WI38 (cell line): ENCODE measurements at regions not wholly inside any gene's neighbourhood (a gene's known extent, or its start where the extent isn't known, plus 50 kb on each side); places are given as distances from the start of the nearest gene placed in this dataset.
"Not testable (repeated sequence)": the region's sequence is repeated elsewhere in the genome, so short reads cannot be mapped to it uniquely, and the experiment has no call there.

ENCODE experiments used
- H3K4me3 ChIP-seq: 2 replicates; pipeline ENCODE4 v1.5.1; 2011; ENCODE audit warnings: low read depth, mild to moderate bottlenecking, control low read depth, low read length
- CTCF ChIP-seq: IDR thresholded peaks from 2 replicates; pipeline ENCODE4 v1.5.1; 2012; ENCODE audit warnings: low read depth, mild to moderate bottlenecking, control low read depth, low read length

- H3K4me3 ChIP-seq, result no peak overlapping the region
- no peak for TF ChIP-seq CTCF
Observed at GRCh38 chr7:19561121-19561805, 147.6 kb downstream of the POLR1F start.

- TF ChIP-seq CTCF, result no peak
Observed at GRCh38 chr7:19560111-19560883, 148.5 kb downstream of the POLR1F start.

GRCh38 chr7:19558527-19558926, 150.3 kb downstream of the POLR1F start:
- no peak for TF ChIP-seq CTCF
- no peak overlapping the region for H3K4me3 ChIP-seq

More at GRCh38 chr7:19560111-19560883, 148.5 kb downstream of the POLR1F start:
- no peak overlapping the region for H3K4me3 ChIP-seq

- H3K4me3 ChIP-seq, result no peak overlapping the region
- no peak for TF ChIP-seq CTCF
Observed at GRCh38 chr7:19557726-19558465, 150.9 kb downstream of the POLR1F start.

- no peak overlapping the region for H3K4me3 ChIP-seq
- no peak for TF ChIP-seq CTCF
Observed at GRCh38 chr7:19554581-19554980, 154.3 kb downstream of the POLR1F start.

- TF ChIP-seq CTCF, result no peak
- H3K4me3 ChIP-seq, result no peak overlapping the region
Observed at GRCh38 chr7:19552576-19552975, 156.3 kb downstream of the POLR1F start.

- not testable (repeated sequence) for H3K4me3 ChIP-seq
Observed at GRCh38 chr7:19549246-19549645, 159.6 kb downstream of the POLR1F start.
